ENCODE measurements at regions not wholly inside any gene's neighbourhood (a gene's known extent, or its start where the extent isn't known, plus 50 kb on each side); places are given as distances from the start of the nearest gene placed in this dataset.

DNA sequence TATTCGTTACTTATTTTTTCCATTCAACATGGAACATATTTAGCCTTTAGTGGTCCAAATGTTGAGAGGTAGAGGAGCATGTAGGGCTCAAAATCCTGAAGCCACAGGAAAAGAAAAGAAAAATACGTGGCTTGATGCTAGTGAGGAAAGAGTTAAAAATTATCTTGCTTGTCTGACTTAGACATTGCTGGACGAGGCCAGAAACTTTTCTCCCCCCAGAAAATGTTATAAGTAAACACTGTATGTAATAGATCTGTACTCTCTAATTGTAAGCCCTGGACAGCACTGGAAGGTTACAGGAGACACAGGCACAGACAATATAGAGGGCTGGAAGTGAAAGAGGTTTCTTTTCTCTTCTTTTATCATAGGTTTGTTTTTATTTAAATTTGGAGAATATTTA, 165.6 kb downstream of the ZFP64 start:
- no peak for DNase-seq (ENCODE audit: low read depth, low spot score)

DNA sequence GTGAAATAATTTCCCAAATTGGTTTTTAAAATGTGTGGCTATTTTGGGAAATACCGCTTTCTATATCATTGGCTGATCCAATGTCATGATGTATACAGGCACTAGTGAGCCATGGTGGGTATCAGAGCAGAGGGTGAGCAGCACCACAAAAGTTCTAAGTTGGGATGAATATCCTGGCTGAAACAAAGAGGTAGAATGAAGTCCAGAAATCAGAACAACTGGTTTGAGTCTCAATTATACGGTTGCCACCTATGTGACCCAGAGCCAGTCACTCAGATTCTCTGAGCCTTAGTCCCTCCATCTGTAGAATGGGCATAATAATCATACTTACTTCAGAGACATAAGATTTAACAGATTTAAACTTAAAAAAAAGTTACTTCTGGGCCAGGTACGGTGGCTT, 172.3 kb downstream of the ZFP64 start:
- POLR2A ChIA-PET = no interaction called here
- CTCF ChIA-PET = no interaction called here
- H3K4me3 ChIP-seq (ENCODE audit: low read depth, low read length) = no peak overlapping the region
- TF ChIP-seq CTCF (IDR thresholded peaks at IDR 0.05; ENCODE audit: insufficient read depth, low read length, missing control alignments) = no peak
- DNase-seq (ENCODE audit: low read depth, low spot score) = no peak

More for the DNA sequence above, 165.6 kb downstream of the ZFP64 start:
- POLR2A ChIA-PET = no interaction called here
- TF ChIP-seq CTCF (IDR thresholded peaks at IDR 0.05; ENCODE audit: insufficient read depth, low read length, missing control alignments) = no peak
- H3K4me3 ChIP-seq (ENCODE audit: low read depth, low read length) = no peak overlapping the region
- CTCF ChIA-PET = no interaction called here

DNA sequence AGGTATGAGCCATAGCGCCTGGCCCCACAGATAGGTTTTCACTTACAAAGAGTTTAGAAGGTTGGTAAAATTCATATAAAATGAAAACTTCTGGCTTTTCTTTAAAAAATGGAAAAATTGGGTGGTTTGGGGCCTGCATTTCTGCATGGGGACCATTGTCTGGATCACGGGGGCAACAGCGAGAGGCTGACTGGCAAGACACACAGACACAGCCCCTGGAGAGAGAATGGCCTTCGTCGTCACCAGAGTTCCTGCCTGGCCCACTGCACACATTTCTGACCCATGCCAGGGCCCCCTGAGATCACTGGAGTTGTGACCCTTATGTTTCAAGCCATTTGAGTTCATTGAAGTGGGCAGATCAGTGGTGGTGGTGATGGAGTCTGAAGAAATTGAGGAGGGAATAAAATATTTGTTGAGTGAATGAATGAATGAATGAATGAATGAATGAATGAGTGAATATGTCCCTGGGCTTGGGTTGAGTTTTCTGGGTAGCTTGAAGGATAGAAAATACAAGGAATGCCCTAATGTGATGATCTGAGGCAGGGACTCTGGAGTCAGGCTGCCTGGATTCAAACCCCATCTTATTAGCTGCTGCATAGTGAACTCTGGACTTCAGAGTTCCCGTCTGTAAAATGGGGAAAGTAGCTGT, 173.8 kb downstream of the ZFP64 start:
- no peak overlapping the region for H3K4me3 ChIP-seq (ENCODE audit: low read depth, low read length)
- ChIA-PET CTCF (interaction anchor here (0.7 kb wide), 1 partner anchor 645 kb away, joined by 3 read pairs; no protein-coding TSS in a partner anchor), POLR2A (no interaction called here)
- no peak for TF ChIP-seq CTCF (IDR thresholded peaks at IDR 0.05; ENCODE audit: insufficient read depth, low read length, missing control alignments)
- no peak for DNase-seq (ENCODE audit: low read depth, low spot score)

DNA sequence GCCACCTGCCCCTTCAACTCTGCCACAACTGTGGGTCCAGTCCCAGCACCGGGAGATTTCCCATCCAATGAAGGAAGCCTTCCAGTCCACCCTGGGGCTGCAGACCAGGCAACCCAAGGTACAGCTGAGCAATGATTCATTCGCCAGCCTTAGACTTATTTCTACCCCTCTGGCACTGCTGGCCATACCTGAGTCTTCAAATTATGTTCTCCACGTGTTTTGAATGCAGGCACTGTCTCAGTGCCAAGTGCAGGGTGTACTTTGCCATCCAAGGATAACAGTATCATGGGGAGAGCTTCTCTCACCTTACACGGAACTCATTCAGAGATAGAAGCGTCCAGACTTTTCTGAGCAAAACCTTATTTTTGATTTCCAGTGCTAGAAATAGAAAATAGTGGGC, 175.6 kb downstream of the ZFP64 start:
- ChIA-PET POLR2A (no interaction called here), CTCF (interaction anchor here (1.3 to 1.5 kb wide), 2 partner anchors 9 to 316 kb away, joined by 3 to 5 read pairs; no protein-coding TSS in a partner anchor)
- no peak for TF ChIP-seq CTCF (IDR thresholded peaks at IDR 0.05; ENCODE audit: insufficient read depth, low read length, missing control alignments)
- H3K4me3 ChIP-seq (ENCODE audit: low read depth, low read length) = no peak overlapping the region
- no peak for DNase-seq (ENCODE audit: low read depth, low spot score)

GRCh38 chr20:52015155-52015554, 176.4 kb downstream of the ZFP64 start:
- H3K4me3 ChIP-seq (ENCODE audit: low read depth, low read length) = no peak overlapping the region
- TF ChIP-seq CTCF (IDR thresholded peaks at IDR 0.05; ENCODE audit: insufficient read depth, low read length, missing control alignments) = no peak
- POLR2A ChIA-PET = no interaction called here
- no peak for DNase-seq (ENCODE audit: low read depth, low spot score)
- CTCF ChIA-PET = interaction anchor here (0.8 to 1.5 kb wide), 3 partner anchors 9 to 315 kb away, joined by 3 to 5 read pairs (median 3); no protein-coding TSS in a partner anchor

DNA sequence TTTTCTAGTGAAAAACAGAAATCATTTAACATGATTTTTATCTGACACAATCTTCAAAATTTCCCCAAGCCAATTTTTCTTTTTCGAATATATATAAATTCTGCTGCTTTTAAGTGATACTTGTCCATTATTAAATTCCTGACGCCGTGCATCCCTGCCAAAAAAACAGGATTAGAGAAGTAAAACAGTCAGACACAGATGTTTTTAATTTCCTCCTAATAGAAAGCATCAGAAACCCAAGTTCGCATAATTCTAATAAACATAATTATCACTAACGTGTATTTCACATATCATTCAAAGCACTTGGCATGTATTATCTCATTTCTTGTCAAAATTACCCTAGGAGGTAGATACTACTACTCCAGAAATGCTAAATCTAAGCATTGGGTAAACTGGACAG, 179.5 kb downstream of the ZFP64 start:
- no peak overlapping the region for H3K4me3 ChIP-seq (ENCODE audit: low read depth, low read length)
- TF ChIP-seq CTCF (IDR thresholded peaks at IDR 0.05; ENCODE audit: insufficient read depth, low read length, missing control alignments) = no peak
- ChIA-PET CTCF (no interaction called here), POLR2A (no interaction called here)
- no peak for DNase-seq (ENCODE audit: low read depth, low spot score)
